ENCODE measurements at regions not wholly inside any gene's neighbourhood (a gene's known extent, or its start where the extent isn't known, plus 50 kb on each side); places are given as distances from the start of the nearest gene placed in this dataset.

DNA sequence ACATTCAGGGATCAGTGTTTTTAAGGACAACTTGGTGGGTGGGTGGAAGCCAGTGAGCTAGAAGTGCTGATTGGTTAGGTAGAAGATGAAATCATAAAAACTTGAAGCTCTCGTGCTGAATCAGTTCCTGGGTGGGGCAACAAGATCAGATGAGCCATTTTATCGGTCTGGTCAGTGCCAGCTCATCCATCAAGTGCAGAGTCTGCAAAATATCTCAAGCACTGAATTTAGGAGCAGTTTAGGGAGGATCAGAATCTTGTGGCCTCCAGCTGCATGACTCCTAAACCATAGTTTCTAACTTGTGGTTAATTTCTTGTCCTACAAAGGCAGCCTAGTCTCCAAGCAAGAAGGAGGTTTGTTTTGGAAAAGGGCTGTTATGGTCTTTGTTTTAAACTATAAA lies 166.4 kb downstream of the FAM170A start:
- Histone ChIP-seq H3K27ac (ENCODE audit: low read depth, low read length, poor library complexity, severe bottlenecking) (no peak overlapping the region), H3K36me3 (ENCODE audit: insufficient read depth, low read length, poor library complexity, severe bottlenecking) (no peaks in the 10 kb centered on the region), H3K9me3 (ENCODE audit: low read depth, low read length, poor library complexity, severe bottlenecking) (no peaks in the 10 kb centered on the region), H3K4me1 (ENCODE audit: insufficient read depth, low read length, poor library complexity, severe bottlenecking) (no peaks in the 10 kb centered on the region), H3K27me3 (replicated peaks; ENCODE audit: insufficient read depth, low read depth, low read length, poor library complexity) (no peaks in the 10 kb centered on the region), H3K4me3 (ENCODE audit: low read depth, low read length, poor library complexity, severe bottlenecking) (no peak overlapping the region)
- intact Hi-C loops (cut with micrococcal nuclease; ENCODE audit: unreplicated experiment) = no loop called here
- BruUV-seq (replicated peaks) = no TSS peak
- TF ChIP-seq EZH2 (IDR thresholded peaks at IDR 0.05; ENCODE audit: borderline replicate concordance, low read depth, low read length, poor library complexity, severe bottlenecking) = no peak
- TF ChIP-seq, protein P1, sequence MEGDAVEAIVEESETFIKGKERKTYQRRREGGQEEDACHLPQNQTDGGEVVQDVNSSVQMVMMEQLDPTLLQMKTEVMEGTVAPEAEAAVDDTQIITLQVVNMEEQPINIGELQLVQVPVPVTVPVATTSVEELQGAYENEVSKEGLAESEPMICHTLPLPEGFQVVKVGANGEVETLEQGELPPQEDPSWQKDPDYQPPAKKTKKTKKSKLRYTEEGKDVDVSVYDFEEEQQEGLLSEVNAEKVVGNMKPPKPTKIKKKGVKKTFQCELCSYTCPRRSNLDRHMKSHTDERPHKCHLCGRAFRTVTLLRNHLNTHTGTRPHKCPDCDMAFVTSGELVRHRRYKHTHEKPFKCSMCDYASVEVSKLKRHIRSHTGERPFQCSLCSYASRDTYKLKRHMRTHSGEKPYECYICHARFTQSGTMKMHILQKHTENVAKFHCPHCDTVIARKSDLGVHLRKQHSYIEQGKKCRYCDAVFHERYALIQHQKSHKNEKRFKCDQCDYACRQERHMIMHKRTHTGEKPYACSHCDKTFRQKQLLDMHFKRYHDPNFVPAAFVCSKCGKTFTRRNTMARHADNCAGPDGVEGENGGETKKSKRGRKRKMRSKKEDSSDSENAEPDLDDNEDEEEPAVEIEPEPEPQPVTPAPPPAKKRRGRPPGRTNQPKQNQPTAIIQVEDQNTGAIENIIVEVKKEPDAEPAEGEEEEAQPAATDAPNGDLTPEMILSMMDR (conservative IDR thresholded peaks at IDR 0.05; ENCODE audit: low read depth, low read length) = no peak
- ChIA-PET CTCF (no interaction called here), POLR2A (ENCODE audit: low non-redundant PET) (no interaction called here)
- no peak for DNase-seq (ENCODE audit: low spot score)

DNA sequence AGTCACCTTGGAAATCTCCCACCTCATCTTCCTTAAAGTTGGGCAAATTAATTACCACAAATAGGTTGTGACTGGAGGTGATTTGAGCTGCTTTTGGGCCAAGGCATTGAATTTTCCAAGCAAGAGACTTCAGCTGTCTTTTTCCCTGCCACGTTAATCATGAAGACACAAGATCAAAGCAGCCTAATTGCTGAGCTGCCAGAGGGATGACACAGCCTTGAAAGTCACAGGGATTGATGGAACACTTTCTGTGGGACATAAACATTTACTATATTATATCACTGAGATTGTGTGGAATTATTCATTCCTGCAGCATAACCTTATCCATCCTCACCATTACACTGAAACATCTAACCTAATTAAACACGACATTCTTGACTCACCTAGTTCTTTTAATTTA lies 172.2 kb downstream of the FAM170A start:
- H3K9me3 ChIP-seq (ENCODE audit: low read depth, low read length, poor library complexity, severe bottlenecking) = no peaks in the 10 kb centered on the region
- H3K27ac ChIP-seq (ENCODE audit: low read depth, low read length, poor library complexity, severe bottlenecking) = no peak overlapping the region
- TF ChIP-seq, protein P1 (conservative IDR thresholded peaks at IDR 0.05; ENCODE audit: low read depth, low read length) = no peak
- no peak for TF ChIP-seq EZH2 (IDR thresholded peaks at IDR 0.05; ENCODE audit: borderline replicate concordance, low read depth, low read length, poor library complexity, severe bottlenecking)
- H3K4me1 ChIP-seq (ENCODE audit: insufficient read depth, low read length, poor library complexity, severe bottlenecking) = peaks cover 7% of the 10 kb centered on the region
- no peaks in the 10 kb centered on the region for H3K27me3 ChIP-seq (replicated peaks; ENCODE audit: insufficient read depth, low read depth, low read length, poor library complexity)
- H3K36me3 ChIP-seq (ENCODE audit: insufficient read depth, low read length, poor library complexity, severe bottlenecking) = no peaks in the 10 kb centered on the region
- no peak for DNase-seq (ENCODE audit: low spot score)
- H3K4me3 ChIP-seq (ENCODE audit: low read depth, low read length, poor library complexity, severe bottlenecking) = no peak overlapping the region
- intact Hi-C loops (cut with micrococcal nuclease; ENCODE audit: unreplicated experiment) = no loop called here
- POLR2A ChIA-PET (ENCODE audit: low non-redundant PET) = no interaction called here
- no TSS peak for BruUV-seq (replicated peaks)
- CTCF ChIA-PET = no interaction called here

DNA sequence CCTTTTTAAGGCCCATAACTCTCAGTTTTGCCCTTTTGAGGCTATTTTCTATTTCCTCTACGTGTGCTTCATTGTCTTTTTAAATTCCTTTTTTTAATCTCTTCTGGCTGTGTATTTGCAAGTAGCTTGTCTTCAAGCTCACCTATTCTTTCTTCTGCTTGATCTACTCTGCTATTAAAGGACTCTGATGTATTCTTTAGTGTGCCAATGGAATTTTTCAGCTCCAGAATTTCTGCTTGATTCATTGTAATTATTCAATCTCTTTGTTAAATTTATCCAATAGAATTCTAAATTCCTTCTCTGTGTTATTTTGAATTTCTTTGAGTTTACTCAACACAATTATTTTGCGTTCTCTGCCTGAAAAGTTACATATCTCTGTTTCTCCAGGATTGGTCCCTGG lies 178.7 kb downstream of the FAM170A start:
- TF ChIP-seq, protein P1 (conservative IDR thresholded peaks at IDR 0.05; ENCODE audit: low read depth, low read length) = no peak
- TF ChIP-seq EZH2 (IDR thresholded peaks at IDR 0.05; ENCODE audit: borderline replicate concordance, low read depth, low read length, poor library complexity, severe bottlenecking) = no peak
- no peak for DNase-seq (ENCODE audit: low spot score)
- intact Hi-C loops (cut with micrococcal nuclease; ENCODE audit: unreplicated experiment) = no loop called here
- Histone ChIP-seq H3K36me3 (ENCODE audit: insufficient read depth, low read length, poor library complexity, severe bottlenecking) (no peaks in the 10 kb centered on the region), H3K4me1 (ENCODE audit: insufficient read depth, low read length, poor library complexity, severe bottlenecking) (peaks cover 5% of the 10 kb centered on the region), H3K4me3 (ENCODE audit: low read depth, low read length, poor library complexity, severe bottlenecking) (no peak overlapping the region), H3K27me3 (replicated peaks; ENCODE audit: insufficient read depth, low read depth, low read length, poor library complexity) (no peaks in the 10 kb centered on the region), H3K27ac (ENCODE audit: low read depth, low read length, poor library complexity, severe bottlenecking) (no peak overlapping the region), H3K9me3 (ENCODE audit: low read depth, low read length, poor library complexity, severe bottlenecking) (peaks cover 6% of the 10 kb centered on the region)
- ChIA-PET POLR2A (ENCODE audit: low non-redundant PET) (no interaction called here), CTCF (no interaction called here)
- no TSS peak for BruUV-seq (replicated peaks)
